PC-3 (cell line): ENCODE measurements at regions not wholly inside any gene's neighbourhood (a gene's known extent, or its start where the extent isn't known, plus 50 kb on each side); places are given as distances from the start of the nearest gene placed in this dataset.

Experiments used
- CTCF ChIP-seq: fragments of 300-600 bp; sonication (generic); conservative IDR thresholded peaks from 2 replicates; pipeline ENCODE4 v1.5.1; 2017; ENCODE audit warnings: antibody characterized with exemption, low read depth, mild to moderate bottlenecking, low read length
- EZH2 ChIP-seq: fragments of 300-600 bp; sonication (generic); IDR thresholded peaks from one replicate; pipeline ENCODE4 v1.6.1; 2017; ENCODE audit warnings: antibody characterized with exemption, mild to moderate bottlenecking, low read length; ENCODE audit not compliant: unreplicated experiment

GRCh38 chr2:30373881-30374302 lies 73.2 kb upstream of the LCLAT1 start:
- TF ChIP-seq CTCF (no peak), EZH2 (no peak)
